IPS-18a (cell line): ENCODE measurements at regions not wholly inside any gene's neighbourhood (a gene's known extent, or its start where the extent isn't known, plus 50 kb on each side); places are given as distances from the start of the nearest gene placed in this dataset.

Experiments
- H3K27ac ChIP-seq: one replicate; pipeline ENCODE4 v1.5.1; 2013; ENCODE audit warnings: low read length
- H3K27me3 ChIP-seq: one replicate; pipeline ENCODE4 v1.6.1; 2013; ENCODE audit warnings: mild to moderate bottlenecking, low read length; ENCODE audit not compliant: control insufficient read depth, insufficient read depth
- H3K36me3 ChIP-seq: one replicate; pipeline ENCODE4 v1.6.1; 2013; ENCODE audit warnings: low read depth, low read length; ENCODE audit not compliant: control insufficient read depth
- H3K4me1 ChIP-seq: one replicate; pipeline ENCODE4 v1.6.1; 2013; ENCODE audit warnings: low read depth, low read length; ENCODE audit not compliant: control insufficient read depth
- H3K4me3 ChIP-seq: one replicate; pipeline ENCODE4 v1.5.1; 2013; ENCODE audit warnings: low read length
- H3K9ac ChIP-seq: one replicate; pipeline ENCODE4 v1.6.1; 2013; ENCODE audit warnings: mild to moderate bottlenecking, low read length, moderate library complexity
- H3K9me3 ChIP-seq: one replicate; pipeline ENCODE4 v1.6.1; 2013; ENCODE audit warnings: low read depth, low read length; ENCODE audit not compliant: control insufficient read depth

DNA sequence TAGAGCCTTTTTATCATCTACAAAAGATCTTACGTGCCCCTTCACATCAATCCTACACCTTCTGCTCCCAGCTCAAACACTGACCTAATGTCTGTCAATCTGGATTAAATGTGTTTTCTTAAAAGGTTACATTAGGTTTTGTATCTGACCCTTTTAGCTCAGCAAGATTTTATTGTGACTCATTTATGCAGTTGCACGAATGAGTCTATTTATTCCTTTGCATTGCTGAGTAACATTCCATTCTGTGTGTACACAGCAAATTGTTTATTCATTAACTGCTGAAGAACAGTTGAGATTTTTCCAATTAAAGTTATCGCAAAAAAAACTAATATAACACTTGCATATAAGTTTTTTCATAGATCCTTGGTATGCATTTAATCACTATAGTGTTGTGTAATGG, 253.9 kb upstream of the GPC6 start:
- Histone ChIP-seq H3K36me3 (no peaks in the 10 kb centered on the region), H3K9ac (no peak overlapping the region), H3K27me3 (no peaks in the 10 kb centered on the region), H3K4me1 (no peaks in the 10 kb centered on the region), H3K9me3 (no peaks in the 10 kb centered on the region), H3K4me3 (no peak overlapping the region), H3K27ac (no peak overlapping the region)

- Histone ChIP-seq H3K9me3 (no peaks in the 10 kb centered on the region), H3K4me3 (no peak overlapping the region), H3K27me3 (no peaks in the 10 kb centered on the region), H3K4me1 (no peaks in the 10 kb centered on the region), H3K9ac (no peak overlapping the region), H3K27ac (no peak overlapping the region), H3K36me3 (no peaks in the 10 kb centered on the region)
Observed at GRCh38 chr13:92974905-92975429, 251.6 kb upstream of the GPC6 start.

DNA sequence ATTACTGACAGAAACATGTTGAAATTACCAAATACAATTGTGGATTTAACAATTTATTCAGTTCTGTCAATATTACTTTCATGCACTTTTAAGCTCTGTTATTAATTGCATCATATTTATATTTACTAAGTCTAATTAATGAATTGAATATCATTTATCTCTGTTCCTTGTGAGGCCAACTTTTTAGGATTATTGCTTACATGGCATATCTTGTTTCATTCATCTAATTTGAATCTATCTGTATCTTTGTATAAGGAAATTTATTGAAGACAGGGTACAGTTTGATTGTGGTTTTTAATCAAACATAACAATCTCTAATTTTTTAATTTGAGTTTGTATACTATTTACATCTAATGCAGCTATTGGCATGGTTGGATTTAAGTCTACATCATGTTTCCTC, 249.9 kb upstream of the GPC6 start:
- no peaks in the 10 kb centered on the region for H3K9me3 ChIP-seq
- H3K27ac ChIP-seq = no peak overlapping the region
- H3K27me3 ChIP-seq = no peaks in the 10 kb centered on the region
- no peaks in the 10 kb centered on the region for H3K36me3 ChIP-seq
- no peak overlapping the region for H3K4me3 ChIP-seq
- H3K9ac ChIP-seq = no peak overlapping the region
- H3K4me1 ChIP-seq = no peaks in the 10 kb centered on the region

- no peaks in the 10 kb centered on the region for H3K9me3 ChIP-seq
- H3K9ac ChIP-seq = no peak overlapping the region
- no peaks in the 10 kb centered on the region for H3K27me3 ChIP-seq
- H3K4me3 ChIP-seq = no peak overlapping the region
- no peak overlapping the region for H3K27ac ChIP-seq
- no peaks in the 10 kb centered on the region for H3K36me3 ChIP-seq
- H3K4me1 ChIP-seq = no peaks in the 10 kb centered on the region
Observed at GRCh38 chr13:92984151-92984550, 242.5 kb upstream of the GPC6 start.

GRCh38 chr13:92989301-92989700, 237.3 kb upstream of the GPC6 start:
- no peak overlapping the region for H3K9ac ChIP-seq
- H3K4me1 ChIP-seq = no peaks in the 10 kb centered on the region
- H3K36me3 ChIP-seq = no peaks in the 10 kb centered on the region
- no peaks in the 10 kb centered on the region for H3K9me3 ChIP-seq
- no peak overlapping the region for H3K27ac ChIP-seq
- no peak overlapping the region for H3K4me3 ChIP-seq
- H3K27me3 ChIP-seq = no peaks in the 10 kb centered on the region

- no peak overlapping the region for H3K9ac ChIP-seq
- H3K36me3 ChIP-seq = no peaks in the 10 kb centered on the region
- H3K9me3 ChIP-seq = no peaks in the 10 kb centered on the region
- H3K27ac ChIP-seq = no peak overlapping the region
- H3K27me3 ChIP-seq = no peaks in the 10 kb centered on the region
- no peak overlapping the region for H3K4me3 ChIP-seq
- no peaks in the 10 kb centered on the region for H3K4me1 ChIP-seq
Observed at GRCh38 chr13:92991692-92992091, 234.9 kb upstream of the GPC6 start.

DNA sequence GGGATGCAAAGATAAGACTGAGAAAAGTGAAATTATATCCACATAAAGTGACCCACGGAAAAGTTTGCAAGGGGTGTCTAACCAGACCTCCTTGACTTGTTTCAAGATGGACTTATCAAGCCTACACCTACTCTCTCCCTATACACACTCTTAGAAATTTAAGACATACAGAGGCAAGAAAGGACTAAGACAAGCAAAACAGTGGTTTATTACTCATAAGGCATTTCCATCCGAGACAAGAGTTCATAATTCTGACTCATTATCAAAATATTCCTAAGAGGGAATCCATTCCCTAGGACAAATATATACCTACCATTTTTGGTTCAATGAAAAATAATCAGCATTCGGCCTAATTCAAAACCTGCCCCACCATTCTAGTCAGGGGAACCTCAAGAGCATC, 232.6 kb upstream of the GPC6 start:
- Histone ChIP-seq H3K9ac (no peak overlapping the region), H3K9me3 (no peaks in the 10 kb centered on the region), H3K36me3 (no peaks in the 10 kb centered on the region)

GRCh38 chr13:93001866-93002461, 224.6 kb upstream of the GPC6 start:
- Histone ChIP-seq H3K27ac (no peak overlapping the region), H3K36me3 (no peaks in the 10 kb centered on the region), H3K4me3 (no peak overlapping the region), H3K9ac (no peak overlapping the region), H3K4me1 (no peaks in the 10 kb centered on the region), H3K9me3 (no peaks in the 10 kb centered on the region), H3K27me3 (no peaks in the 10 kb centered on the region)

More for the DNA sequence above, 232.6 kb upstream of the GPC6 start:
- Histone ChIP-seq H3K4me3 (no peak overlapping the region), H3K27me3 (no peaks in the 10 kb centered on the region), H3K27ac (no peak overlapping the region), H3K4me1 (no peaks in the 10 kb centered on the region)

- Histone ChIP-seq H3K4me3 (no peak overlapping the region), H3K4me1 (no peaks in the 10 kb centered on the region), H3K27me3 (no peaks in the 10 kb centered on the region), H3K9ac (no peak overlapping the region), H3K27ac (no peak overlapping the region), H3K36me3 (no peaks in the 10 kb centered on the region), H3K9me3 (no peaks in the 10 kb centered on the region)
Observed at GRCh38 chr13:93003531-93003930, 223.1 kb upstream of the GPC6 start.

DNA sequence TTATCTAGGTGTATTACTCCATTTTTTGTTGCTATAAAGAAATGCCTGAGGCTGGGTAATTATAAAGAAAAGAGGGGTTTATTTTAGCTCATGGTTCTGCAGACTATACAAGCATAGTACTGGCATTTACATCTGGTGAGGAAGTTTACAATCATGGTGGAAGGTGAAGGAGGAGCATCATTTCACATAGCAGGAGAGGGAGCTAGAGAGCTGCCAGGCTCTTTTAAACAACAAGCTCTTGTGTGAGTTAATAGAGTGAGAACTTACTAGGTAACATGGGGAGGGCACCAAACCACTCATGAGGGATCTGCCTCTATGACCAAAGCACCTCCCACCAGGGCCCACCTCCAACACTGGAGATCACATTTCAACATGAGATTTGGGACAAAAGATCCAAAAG, 221.7 kb upstream of the GPC6 start:
- H3K9ac ChIP-seq = no peak overlapping the region
- H3K4me1 ChIP-seq = no peaks in the 10 kb centered on the region
- H3K9me3 ChIP-seq = no peaks in the 10 kb centered on the region
- H3K27me3 ChIP-seq = no peaks in the 10 kb centered on the region
- no peak overlapping the region for H3K27ac ChIP-seq
- H3K36me3 ChIP-seq = no peaks in the 10 kb centered on the region
- no peak overlapping the region for H3K4me3 ChIP-seq

GRCh38 chr13:93007928-93008327, 218.7 kb upstream of the GPC6 start:
- Histone ChIP-seq H3K36me3 (no peaks in the 10 kb centered on the region), H3K4me1 (no peaks in the 10 kb centered on the region), H3K27ac (no peak overlapping the region), H3K9me3 (no peaks in the 10 kb centered on the region), H3K9ac (no peak overlapping the region), H3K27me3 (no peaks in the 10 kb centered on the region), H3K4me3 (no peak overlapping the region)

DNA sequence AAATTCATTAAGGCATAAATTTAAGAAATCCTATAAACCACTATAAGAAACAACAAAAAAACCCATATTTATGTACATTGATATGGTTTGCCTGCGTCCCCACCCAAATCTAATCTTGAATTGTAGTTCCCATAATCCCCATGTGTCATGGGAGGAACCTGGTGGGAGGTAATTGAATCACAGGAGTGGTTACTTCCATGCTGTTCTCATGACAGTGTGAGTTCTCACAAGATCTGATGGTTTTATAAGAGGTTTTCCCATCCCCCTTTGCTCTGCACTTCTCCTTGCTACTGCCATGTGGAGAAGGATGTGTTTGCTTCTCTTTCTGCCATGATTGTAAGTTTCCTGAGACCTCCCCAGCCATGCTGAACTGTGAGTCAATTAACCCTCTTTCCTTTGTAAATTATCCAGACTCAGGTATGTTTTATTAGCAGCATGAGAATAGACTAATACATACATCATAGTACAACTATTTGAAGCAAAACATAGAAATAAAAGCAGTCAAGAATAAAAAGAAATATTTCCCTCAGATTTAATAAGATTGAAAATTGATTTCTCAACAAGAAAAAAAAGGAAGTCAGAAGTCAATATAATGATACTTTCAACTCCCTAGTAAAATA, 209.0 kb upstream of the GPC6 start:
- no peak overlapping the region for H3K4me3 ChIP-seq
- H3K27me3 ChIP-seq = no peaks in the 10 kb centered on the region
- H3K4me1 ChIP-seq = no peaks in the 10 kb centered on the region
- no peak overlapping the region for H3K27ac ChIP-seq
- H3K9ac ChIP-seq = no peak overlapping the region
- peaks cover 12% of the 10 kb centered on the region for H3K9me3 ChIP-seq
- H3K36me3 ChIP-seq = no peaks in the 10 kb centered on the region
